ENCODE measurements at regions not wholly inside any gene's neighbourhood (a gene's known extent, or its start where the extent isn't known, plus 50 kb on each side); places are given as distances from the start of the nearest gene placed in this dataset.

DNA sequence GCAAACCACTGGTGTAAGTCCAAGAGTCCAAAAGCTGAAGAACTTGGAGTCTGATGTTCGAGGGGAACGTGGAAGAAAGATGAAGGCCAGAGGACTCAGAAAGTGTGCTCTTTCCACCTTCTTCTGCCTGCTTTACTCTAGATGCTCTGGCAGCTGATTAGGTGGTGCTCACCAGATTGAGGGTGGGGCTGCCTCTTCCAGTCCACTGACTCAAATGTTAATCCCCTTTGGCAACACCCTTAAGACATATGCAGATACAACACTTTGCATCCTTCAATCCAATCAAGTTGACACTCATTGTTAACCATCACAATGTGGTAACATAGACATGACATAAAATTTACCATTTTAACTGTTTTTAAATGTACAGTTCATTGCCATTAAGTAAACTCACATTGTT is 249.5 kb downstream of the COG6 start (continued):
- TF ChIP-seq, protein P1, sequence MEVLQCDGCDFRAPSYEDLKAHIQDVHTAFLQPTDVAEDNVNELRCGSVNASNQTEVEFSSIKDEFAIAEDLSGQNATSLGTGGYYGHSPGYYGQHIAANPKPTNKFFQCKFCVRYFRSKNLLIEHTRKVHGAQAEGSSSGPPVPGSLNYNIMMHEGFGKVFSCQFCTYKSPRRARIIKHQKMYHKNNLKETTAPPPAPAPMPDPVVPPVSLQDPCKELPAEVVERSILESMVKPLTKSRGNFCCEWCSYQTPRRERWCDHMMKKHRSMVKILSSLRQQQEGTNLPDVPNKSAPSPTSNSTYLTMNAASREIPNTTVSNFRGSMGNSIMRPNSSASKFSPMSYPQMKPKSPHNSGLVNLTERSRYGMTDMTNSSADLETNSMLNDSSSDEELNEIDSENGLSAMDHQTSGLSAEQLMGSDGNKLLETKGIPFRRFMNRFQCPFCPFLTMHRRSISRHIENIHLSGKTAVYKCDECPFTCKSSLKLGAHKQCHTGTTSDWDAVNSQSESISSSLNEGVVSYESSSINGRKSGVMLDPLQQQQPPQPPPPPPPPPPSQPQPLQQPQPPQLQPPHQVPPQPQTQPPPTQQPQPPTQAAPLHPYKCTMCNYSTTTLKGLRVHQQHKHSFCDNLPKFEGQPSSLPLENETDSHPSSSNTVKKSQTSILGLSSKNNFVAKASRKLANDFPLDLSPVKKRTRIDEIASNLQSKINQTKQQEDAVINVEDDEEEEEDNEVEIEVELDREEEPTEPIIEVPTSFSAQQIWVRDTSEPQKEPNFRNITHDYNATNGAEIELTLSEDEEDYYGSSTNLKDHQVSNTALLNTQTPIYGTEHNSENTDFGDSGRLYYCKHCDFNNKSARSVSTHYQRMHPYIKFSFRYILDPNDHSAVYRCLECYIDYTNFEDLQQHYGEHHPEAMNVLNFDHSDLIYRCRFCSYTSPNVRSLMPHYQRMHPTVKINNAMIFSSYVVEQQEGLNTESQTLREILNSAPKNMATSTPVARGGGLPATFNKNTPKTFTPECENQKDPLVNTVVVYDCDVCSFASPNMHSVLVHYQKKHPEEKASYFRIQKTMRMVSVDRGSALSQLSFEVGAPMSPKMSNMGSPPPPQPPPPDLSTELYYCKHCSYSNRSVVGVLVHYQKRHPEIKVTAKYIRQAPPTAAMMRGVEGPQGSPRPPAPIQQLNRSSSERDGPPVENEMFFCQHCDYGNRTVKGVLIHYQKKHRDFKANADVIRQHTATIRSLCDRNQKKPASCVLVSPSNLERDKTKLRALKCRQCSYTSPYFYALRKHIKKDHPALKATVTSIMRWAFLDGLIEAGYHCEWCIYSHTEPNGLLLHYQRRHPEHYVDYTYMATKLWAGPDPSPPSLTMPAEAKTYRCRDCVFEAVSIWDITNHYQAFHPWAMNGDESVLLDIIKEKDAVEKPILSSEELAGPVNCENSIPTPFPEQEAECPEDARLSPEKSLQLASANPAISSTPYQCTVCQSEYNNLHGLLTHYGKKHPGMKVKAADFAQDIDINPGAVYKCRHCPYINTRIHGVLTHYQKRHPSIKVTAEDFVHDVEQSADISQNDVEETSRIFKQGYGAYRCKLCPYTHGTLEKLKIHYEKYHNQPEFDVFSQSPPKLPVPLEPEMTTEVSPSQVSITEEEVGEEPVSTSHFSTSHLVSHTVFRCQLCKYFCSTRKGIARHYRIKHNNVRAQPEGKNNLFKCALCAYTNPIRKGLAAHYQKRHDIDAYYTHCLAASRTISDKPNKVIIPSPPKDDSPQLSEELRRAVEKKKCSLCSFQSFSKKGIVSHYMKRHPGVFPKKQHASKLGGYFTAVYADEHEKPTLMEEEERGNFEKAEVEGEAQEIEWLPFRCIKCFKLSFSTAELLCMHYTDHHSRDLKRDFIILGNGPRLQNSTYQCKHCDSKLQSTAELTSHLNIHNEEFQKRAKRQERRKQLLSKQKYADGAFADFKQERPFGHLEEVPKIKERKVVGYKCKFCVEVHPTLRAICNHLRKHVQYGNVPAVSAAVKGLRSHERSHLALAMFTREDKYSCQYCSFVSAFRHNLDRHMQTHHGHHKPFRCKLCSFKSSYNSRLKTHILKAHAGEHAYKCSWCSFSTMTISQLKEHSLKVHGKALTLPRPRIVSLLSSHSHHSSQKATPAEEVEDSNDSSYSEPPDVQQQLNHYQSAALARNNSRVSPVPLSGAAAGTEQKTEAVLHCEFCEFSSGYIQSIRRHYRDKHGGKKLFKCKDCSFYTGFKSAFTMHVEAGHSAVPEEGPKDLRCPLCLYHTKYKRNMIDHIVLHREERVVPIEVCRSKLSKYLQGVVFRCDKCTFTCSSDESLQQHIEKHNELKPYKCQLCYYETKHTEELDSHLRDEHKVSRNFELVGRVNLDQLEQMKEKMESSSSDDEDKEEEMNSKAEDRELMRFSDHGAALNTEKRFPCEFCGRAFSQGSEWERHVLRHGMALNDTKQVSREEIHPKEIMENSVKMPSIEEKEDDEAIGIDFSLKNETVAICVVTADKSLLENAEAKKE (CRISPR knock-in tag; IDR thresholded peaks at IDR 0.05) = no peak
- TF ChIP-seq STAT1 (IDR thresholded peaks at IDR 0.05; ENCODE audit: unreplicated experiment) = no peak
- TF ChIP-seq NANOG (IDR thresholded peaks at IDR 0.05; ENCODE audit: borderline replicate concordance) = no peak
- TF ChIP-seq EZH2phosphoT487 (IDR thresholded peaks at IDR 0.05; ENCODE audit: unreplicated experiment) = no peak
- no peak for TF ChIP-seq JUNB (IDR thresholded peaks at IDR 0.05; ENCODE audit: unreplicated experiment)

DNA sequence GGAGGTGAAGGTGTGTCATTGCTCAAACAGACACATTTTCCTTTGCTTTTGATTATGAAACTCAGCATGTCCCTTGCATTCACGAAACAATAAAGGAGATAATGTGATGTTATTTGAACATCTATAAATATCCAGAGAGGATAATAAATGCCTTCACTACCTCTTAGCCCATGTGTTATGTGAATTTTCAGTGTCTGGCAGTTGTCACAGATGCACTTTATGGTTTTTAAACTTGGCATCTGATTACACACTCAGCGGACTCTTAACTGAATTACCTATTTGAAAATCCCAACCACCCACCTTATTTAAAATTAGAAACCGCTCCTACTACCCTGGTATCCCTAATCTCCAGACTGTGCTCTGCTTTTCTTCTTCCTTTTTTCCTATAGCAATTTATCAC is 254.2 kb downstream of the COG6 start:
- H2AFZ ChIP-seq = no peak overlapping the region
- no peaks in the 10 kb centered on the region for H3K4me1 ChIP-seq (ENCODE audit: insufficient read depth)
- Mint-ChIP-seq H3K36me3 (ENCODE audit: low read depth) (no peaks in the 10 kb centered on the region), H3K4me1 (no peaks in the 10 kb centered on the region), H3K9me3 (peaks cover 4% of the 10 kb centered on the region; the same call in 2 of the 3 replicates), H3K27ac (no peak overlapping the region), H3K4me3 (no peak overlapping the region), H3K27me3 (ENCODE audit: insufficient read depth, low read depth, poor library complexity) (no peaks in the 10 kb centered on the region)
- H3K27ac ChIP-seq (ENCODE audit: low read depth) = no peak overlapping the region
- H3K79me2 ChIP-seq (replicated peaks; ENCODE audit: insufficient read depth) = no peaks in the 10 kb centered on the region
- H3K4me2 ChIP-seq = no peak overlapping the region
- H3K27me3 ChIP-seq (ENCODE audit: insufficient read depth) = no peaks in the 10 kb centered on the region
- H3K36me3 ChIP-seq (ENCODE audit: insufficient read depth) = no peaks in the 10 kb centered on the region
- no peaks in the 10 kb centered on the region for H4K20me1 ChIP-seq (replicated peaks; ENCODE audit: insufficient read depth)
- no peak for DNase-seq (ENCODE audit: low spot score)
- H3K9me2 ChIP-seq (ENCODE audit: insufficient read depth) = peaks cover 9% of the 10 kb centered on the region; the same call in 1 of the 2 replicates
- no peak overlapping the region for H3K4me3 ChIP-seq
- no peaks in the 10 kb centered on the region for H3F3A ChIP-seq (replicated peaks; ENCODE audit: low read depth)
- ATAC-seq = no peak
- no peak for TF ChIP-seq NANOG (IDR thresholded peaks at IDR 0.05; ENCODE audit: borderline replicate concordance)
- TF ChIP-seq, protein P1 (CRISPR knock-in tag; IDR thresholded peaks at IDR 0.05) = no peak
- TF ChIP-seq POLR2AphosphoS5 (IDR thresholded peaks at IDR 0.05; ENCODE audit: low read depth) = no peak
- no peak for TF ChIP-seq EZH2phosphoT487 (IDR thresholded peaks at IDR 0.05; ENCODE audit: unreplicated experiment)
- TF ChIP-seq, protein P2, sequence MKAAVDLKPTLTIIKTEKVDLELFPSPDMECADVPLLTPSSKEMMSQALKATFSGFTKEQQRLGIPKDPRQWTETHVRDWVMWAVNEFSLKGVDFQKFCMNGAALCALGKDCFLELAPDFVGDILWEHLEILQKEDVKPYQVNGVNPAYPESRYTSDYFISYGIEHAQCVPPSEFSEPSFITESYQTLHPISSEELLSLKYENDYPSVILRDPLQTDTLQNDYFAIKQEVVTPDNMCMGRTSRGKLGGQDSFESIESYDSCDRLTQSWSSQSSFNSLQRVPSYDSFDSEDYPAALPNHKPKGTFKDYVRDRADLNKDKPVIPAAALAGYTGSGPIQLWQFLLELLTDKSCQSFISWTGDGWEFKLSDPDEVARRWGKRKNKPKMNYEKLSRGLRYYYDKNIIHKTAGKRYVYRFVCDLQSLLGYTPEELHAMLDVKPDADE (IDR thresholded peaks at IDR 0.05) = no peak

Measured in GM23338 (cell line).